Fibroblast of skin of abdomen (primary cell): ENCODE measurements at regions not wholly inside any gene's neighbourhood (a gene's known extent, or its start where the extent isn't known, plus 50 kb on each side); places are given as distances from the start of the nearest gene placed in this dataset.
"Not testable (repeated sequence)": the region's sequence is repeated elsewhere in the genome, so short reads cannot be mapped to it uniquely, and the experiment has no call there.

ENCODE experiments used
- DNase-seq: peaks from one replicate; pipeline ENCODE4 v3.0.0-alpha.2; 2013

DNA sequence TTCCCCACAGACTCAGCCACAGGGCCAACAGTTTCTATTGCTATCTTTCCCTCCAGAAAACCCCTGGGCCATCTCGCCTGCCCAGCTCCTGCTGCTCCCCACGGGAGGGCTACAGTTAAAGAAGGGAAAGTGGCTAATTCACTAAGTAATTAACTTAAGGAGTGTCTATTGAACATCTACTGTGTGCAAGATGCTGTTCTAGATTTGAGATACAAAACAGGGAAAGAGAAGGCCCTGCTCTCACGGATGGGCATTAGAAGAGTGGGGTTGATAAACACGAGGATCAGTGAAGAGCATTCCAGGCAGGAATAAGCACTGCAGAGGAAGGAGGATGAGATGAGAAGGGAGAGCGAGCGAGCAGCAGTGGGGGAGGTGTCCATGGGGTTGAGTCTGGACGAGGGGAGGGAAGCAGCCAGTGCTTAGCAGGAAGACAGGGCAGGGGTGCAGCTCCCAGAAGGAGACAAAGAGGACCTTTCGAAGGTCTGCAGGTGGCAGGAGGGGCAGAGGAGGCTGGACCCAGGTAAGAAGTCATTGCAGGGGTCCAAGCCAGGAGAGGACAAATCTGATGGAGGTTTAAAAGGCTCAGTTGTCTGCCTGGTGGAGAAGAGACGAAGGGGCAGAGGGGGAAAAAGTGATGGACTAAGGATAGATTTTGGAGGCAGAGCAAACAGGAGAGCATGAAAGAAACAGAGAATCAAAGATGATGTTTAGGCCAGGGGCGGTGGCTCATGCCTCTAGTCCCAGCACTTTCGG lies 64.7 kb downstream of the KLF15 start:
- DNase-seq, result no peak

DNA sequence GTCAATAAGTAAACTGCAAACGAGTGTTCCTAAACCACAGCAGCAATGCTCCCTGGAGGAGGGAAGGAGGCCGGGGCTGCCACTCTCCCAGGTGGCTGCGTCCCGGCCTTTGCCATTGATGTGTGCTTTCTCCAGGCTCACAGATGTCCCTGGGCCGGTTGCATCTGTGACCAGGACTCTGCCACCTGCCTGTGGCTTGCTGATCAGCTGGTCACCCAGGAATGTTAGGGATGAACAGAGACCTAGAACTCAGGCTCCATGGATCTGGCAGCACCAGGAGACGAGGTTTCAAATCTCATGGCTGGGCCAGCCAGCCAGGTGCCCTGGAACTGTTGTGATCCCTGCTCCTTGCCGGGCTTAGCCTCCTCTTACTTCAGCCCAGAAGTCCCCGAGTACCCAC lies 65.7 kb downstream of the KLF15 start:
- no peak for DNase-seq

DNA sequence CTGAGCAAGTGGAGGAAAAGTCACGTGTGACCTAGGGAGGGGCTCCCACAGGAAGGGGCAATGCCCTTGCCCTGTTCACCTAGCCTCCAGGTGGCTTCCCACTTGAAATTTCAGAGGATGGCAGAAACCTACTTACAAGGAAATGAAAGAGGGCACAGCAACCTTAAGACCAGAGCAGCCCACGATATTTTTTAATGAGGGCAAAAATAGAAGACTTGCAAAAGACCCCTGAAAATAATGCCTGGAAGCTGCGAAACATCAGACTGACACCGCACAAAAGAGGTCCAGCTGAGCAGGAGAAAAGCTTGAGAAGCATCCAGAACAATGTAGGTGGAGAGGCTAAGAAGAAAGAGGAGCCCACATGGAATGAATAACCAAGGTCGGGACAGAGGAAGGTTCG lies 66.1 kb downstream of the KLF15 start:
- no peak for DNase-seq

DNA sequence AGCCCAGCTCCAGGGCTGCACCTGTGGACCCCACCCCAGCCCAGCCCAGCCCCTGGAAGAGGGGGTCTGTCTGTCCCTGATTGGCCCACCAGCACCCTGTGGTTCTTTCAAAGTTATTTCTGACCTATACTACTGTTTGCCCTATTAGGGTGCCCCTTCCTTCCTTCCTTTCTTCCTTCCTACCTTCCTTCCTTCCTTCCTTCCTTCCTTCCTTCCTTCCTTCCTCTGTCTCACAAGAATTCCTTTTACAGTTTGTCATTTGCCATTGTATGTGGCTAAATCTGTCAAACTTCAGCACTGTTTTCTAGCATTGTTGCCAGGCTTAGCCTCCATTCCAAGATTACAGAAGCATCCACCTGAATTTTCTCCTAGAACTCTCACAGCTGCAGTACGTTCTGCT lies 66.9 kb downstream of the KLF15 start:
- no peak for DNase-seq

DNA sequence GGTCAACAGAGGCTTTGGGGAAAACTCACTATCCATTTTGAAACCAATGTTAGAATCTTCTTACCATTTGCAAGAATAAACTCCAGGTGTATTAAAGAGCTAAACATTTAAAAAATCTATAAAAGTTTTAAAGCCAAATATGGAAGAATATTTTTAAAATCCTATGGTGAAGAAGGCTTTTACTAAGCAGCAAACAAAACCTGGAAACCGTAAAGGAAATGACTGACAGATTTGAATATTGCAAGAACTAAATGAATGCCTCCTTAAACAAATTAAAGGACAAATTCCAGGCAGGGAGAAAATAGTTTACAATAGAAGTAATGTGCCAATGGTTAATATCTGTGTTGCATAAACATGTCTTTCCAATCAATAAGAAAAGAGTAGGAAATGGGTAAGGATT lies 68.1 kb downstream of the KLF15 start:
- DNase-seq, result no peak

DNA sequence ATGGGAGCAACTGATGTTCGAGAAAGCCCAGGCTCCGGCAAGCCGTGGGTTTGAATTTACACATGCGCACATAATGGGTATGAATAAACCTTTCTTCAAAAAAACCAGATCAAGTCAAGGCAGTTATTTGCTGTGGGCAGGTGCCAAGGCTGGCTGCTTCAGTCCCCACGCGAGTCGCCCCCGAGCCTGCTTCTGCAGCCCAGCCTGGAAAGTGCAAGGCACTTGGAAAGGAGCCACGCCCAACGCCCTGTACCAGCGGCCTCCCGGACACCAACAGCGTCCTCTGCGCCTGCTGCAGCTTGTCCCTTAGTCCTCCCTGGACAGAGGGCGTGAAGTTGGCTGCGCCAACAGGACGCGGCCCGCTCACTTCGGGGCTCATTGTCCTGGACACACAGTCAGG lies 68.9 kb downstream of the KLF15 start:
- DNase-seq, result no peak

GRCh38 chr3:126287536-126288241 lies 69.5 kb downstream of the KLF15 start:
- DNase-seq, result peak; percentile 40

- DNase-seq, result no peak
Measured at GRCh38 chr3:126287171-126287535, 70.1 kb downstream of the KLF15 start.

DNA sequence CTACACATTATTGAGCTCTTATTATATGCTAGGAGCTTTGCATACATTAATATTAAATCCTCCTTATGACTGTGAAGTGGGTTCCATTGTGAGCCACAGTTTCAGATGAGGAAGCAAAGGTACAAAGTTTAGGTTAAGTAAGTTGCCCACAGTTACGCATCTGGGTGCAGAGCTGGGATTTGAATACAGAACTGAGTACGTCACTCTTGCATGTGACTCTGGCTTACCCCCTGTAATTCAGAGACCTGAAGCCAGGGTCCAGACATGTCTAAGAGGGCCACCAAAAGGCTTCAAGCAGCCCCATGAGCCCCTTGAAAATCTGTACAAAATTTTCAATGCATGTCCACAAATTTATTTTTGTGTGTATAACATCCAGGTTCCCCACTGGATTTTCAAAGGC lies 71.8 kb downstream of the KLF15 start:
- DNase-seq, result no peak

DNA sequence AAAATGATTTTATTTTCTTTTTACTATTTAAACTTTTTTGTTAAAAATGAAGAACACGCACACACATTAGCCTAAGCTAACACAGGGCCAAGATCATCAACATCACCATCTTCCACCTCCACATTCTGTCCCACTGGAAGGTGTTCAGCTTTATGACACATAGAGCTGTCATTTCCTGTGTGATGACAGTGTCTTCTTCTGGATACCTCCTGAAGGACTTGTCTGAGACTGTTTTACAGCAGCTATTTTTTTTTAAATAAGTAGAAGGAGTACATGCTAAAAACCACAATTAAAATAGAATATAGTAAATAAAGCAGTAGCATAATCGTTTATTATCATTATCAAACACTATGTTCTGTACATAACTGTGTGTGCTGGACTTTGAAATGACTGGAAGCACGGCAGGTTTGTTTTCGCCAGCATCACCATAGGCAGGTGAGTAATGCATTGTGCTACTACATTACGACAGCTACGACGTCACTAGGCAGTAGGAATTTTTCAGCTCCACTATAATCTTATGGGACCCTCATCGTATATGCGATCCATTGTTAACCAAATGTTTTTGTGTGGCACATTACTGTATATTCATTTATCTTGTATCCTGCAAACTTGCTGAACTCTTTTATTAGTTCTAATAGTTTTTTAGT lies 72.8 kb downstream of the KLF15 start:
- peak; percentile 42 for DNase-seq

DNA sequence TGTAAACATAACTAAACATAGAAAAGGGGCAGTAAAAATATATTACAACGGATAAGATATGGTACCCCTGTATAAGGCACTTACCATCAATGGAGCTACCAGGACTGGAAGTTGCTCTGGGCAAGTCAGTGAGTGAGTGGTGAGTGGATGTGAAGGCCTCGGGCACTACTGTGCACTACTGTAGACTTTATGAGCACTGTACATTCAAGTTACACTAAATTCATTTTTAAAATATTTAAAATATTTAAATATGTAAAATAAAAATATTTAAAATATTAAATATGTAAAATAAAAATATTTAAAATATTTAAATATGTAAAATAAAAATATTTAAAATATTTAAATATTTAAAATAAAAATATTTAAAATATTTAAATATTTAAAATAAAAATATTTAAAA lies 73.6 kb downstream of the KLF15 start:
- not testable (repeated sequence) for DNase-seq

DNA sequence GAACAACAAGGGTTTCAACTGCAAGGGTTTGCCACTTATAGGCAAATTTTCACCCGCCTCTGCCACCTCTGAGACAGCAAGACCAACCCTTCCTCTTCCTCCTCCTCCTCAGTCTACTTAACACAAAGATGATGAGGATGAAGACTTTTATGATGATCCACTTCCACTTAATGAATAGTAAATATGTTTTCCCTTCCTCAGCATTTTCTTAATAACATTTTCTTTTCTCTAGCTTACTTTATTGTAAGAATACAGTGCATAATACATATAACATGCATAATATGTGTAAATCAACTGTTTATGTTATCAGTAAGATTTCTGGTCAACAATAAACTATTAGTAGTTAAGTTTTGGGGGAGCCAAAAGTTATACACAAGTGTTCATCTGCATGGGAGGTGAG lies 77.4 kb downstream of the KLF15 start:
- DNase-seq, result no peak

DNA sequence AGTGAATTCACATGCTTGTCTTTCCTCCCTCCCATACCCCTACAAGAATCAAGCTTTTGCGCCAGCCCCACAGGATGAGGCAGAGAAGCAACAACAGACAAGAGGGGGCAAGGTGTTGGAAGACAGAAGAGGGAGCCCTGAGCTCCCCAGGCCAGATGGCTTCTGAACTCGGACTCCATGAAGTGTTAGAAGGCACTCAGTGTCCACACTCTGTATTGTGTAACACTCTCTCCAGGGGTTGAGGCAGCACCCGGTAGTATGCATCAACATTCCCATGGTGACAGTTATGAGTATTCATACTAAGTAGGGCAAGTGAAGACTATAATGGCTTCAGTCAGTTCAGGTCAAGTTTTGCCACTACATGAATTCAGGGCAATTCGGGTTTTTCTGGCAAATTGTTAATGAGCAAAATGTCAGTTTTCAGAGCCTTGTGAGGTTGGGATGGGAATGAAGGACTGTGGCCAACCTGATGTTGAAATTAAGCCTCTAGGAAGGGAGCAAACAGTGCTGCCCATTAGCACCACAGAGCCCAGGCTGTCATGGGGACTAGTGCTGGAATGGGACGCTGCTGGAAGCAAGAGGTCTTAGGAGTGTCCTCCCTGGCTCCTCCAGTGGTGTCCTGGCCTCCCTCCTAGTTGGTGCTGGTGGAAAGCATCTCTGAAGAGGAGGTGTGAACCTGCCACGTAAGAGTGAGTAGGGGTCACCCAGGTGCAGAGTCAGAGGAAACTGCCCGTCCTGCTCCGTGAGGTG lies 79.4 kb downstream of the KLF15 start:
- no peak for DNase-seq

DNA sequence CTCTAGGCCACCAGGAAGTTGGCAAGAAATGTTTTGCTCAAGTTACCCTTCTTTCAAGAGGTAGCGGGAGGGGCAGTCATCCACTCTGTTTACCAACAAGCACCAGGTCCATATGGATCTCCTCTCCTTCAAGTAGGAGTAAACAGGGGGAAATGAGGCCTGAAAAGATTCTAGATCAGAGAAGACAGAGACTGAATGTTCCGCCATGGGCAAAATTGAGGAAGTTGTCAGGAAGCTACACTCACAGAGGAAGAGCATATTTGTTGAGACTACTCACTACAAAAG lies 81.6 kb downstream of the KLF15 start:
- no peak for DNase-seq

- no peak for DNase-seq
Measured at GRCh38 chr3:126274735-126275619, 82.2 kb downstream of the KLF15 start.

GRCh38 chr3:126270145-126270811 lies 86.9 kb downstream of the KLF15 start:
- DNase-seq, result no peak

- DNase-seq, result no peak
Measured at GRCh38 chr3:126269354-126269753, 87.9 kb downstream of the KLF15 start.

DNA sequence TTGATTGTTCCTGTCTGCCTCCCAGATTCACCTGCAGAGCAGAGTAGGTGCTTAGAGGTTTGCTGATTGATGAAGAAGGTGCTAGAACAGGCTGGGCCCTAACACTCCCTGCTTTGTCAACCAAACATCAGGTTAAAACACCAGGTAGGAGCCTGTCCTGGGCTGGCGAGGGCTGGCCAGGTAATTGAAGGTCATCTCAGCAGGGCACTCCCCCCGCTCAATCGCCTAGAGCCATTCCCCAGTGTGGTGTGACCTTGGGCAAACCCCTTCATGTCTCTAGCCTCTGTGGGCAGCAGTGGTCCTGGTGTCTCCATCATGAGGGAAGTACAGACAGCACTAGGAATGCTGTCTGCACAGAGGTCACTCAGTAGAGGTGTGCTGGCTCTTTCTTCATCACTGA lies 88.3 kb downstream of the KLF15 start:
- no peak for DNase-seq

- no peak for DNase-seq
Measured at GRCh38 chr3:126267976-126268615, 87.7 kb upstream of the ALDH1L1 start.

GRCh38 chr3:126267169-126267975 lies 87.0 kb upstream of the ALDH1L1 start:
- peak; percentile 91 for DNase-seq

GRCh38 chr3:126266850-126267168 lies 86.4 kb upstream of the ALDH1L1 start:
- no peak for DNase-seq
